ENCODE measurements at regions not wholly inside any gene's neighbourhood (a gene's known extent, or its start where the extent isn't known, plus 50 kb on each side); places are given as distances from the start of the nearest gene placed in this dataset.

- TF ChIP-seq ATF6 (CRISPR knock-in tag; IDR thresholded peaks at IDR 0.05) (no peak), PRDM10 (IDR thresholded peaks at IDR 0.05; ENCODE audit: partially characterized antibody) (no peak)
Measured at GRCh38 chrX:113892891-113893290, 691.0 kb upstream of the HTR2C start (continued).

GRCh38 chrX:113892401-113892800 lies 691.5 kb upstream of the HTR2C start:
- H3K4me2 ChIP-seq (ENCODE audit: insufficient read depth, low read length): no peak overlapping the region
- no peak overlapping the region for H3K4me3 ChIP-seq
- no peak for FAIRE-seq
- in situ Hi-C loops (cut with MboI) (no loop called here), intact Hi-C loops (cut with micrococcal nuclease) (no loop called here)
- no peaks in the 10 kb centered on the region for H3K4me1 ChIP-seq (replicated peaks in 1 of 2; ENCODE audit: control insufficient read depth in 2 of 2, insufficient read depth in 2 of 2, low read length in 2 of 2)
- no TSS peak for BruUV-seq (replicated peaks)
- no peak for ATAC-seq
- DNase-seq (ENCODE audit: extremely low read depth in 1 of 4, low spot score in 3 of 4): peak in 1 of 4 experiments; percentile 2
- no peaks in the 10 kb centered on the region for H4K20me1 ChIP-seq (replicated peaks; ENCODE audit: control insufficient read depth, insufficient read depth, low read length)
- CTCF ChIA-PET (ENCODE audit: low intra/inter-chr PET ratio): no interaction called here
- POLR2A ChIA-PET: no interaction called here
- TF ChIP-seq KAT7 (CRISPR knock-in tag; IDR thresholded peaks at IDR 0.05; ENCODE audit: borderline replicate concordance) (no peak), NELFE (IDR thresholded peaks at IDR 0.05; ENCODE audit: insufficient read depth, insufficient read length) (no peak), SREBF2 (CRISPR knock-in tag; IDR thresholded peaks at IDR 0.05) (no peak), KDM1A (IDR thresholded peaks at IDR 0.05) (no peak), DNMT1 (IDR thresholded peaks at IDR 0.05) (no peak), ZNF239 (CRISPR knock-in tag; IDR thresholded peaks at IDR 0.05) (no peak)
- H3K9me3 ChIP-seq (replicated peaks; ENCODE audit: control insufficient read depth, insufficient read depth, low read depth, low read length): no peaks in the 10 kb centered on the region
- no peaks in the 10 kb centered on the region for H3K79me2 ChIP-seq (ENCODE audit: control insufficient read depth, insufficient read depth, low read length)
- H3K27me3 ChIP-seq (ENCODE audit: control insufficient read depth in 2 of 2, insufficient read depth in 2 of 2, low read length in 2 of 2): no peaks in the 10 kb centered on the region
- H3K27ac ChIP-seq (ENCODE audit: extremely low read depth, low read depth, low read length): no peak overlapping the region
- H3K36me3 ChIP-seq (ENCODE audit: control insufficient read depth, insufficient read depth, low read length): no peaks in the 10 kb centered on the region
- WGBS (ENCODE audit: insufficient coverage, low coverage, missing lambda C conversion rate): 9% methylated on average over 1 of the region's 1 CpG
- H2AFZ ChIP-seq (ENCODE audit: low read depth, low read length): no peak overlapping the region
- no peaks in the 10 kb centered on the region for H3K9me1 ChIP-seq (ENCODE audit: control insufficient read depth, insufficient read depth, low read length)
- no peak overlapping the region for H3K9ac ChIP-seq (ENCODE audit: insufficient read depth in 1 of 2, low read depth in 2 of 2, low read length in 2 of 2)

All from K562 (cell line).